ENCODE measurements at regions not wholly inside any gene's neighbourhood (a gene's known extent, or its start where the extent isn't known, plus 50 kb on each side); places are given as distances from the start of the nearest gene placed in this dataset.
A peak's percentile ranks its signal among the peaks of the same experiment; 100 is the strongest.
"Not testable (repeated sequence)": the region's sequence is repeated elsewhere in the genome, so short reads cannot be mapped to it uniquely, and the experiment has no call there.

DNA sequence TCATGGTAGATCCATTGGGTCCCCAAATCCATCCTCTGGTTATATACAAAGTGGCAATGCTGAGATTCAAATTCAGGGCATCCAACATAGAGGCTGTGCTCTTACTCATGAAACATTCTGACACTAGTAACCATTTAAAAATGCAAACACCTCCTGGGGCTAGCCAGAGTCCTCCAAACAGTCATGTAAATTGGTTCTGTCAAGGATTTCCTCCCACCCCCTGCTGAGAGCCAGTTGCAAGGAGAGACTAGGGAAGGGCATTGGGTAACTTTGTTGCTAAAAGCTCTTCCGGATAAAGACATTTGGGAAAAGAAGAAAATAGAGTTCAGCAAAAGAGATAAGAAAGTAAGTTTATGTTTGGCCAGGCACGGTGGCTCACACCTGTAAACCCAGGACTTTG is 58.3 kb downstream of the ART5 start:
- DNase-seq, result not testable (repeated sequence)

DNA sequence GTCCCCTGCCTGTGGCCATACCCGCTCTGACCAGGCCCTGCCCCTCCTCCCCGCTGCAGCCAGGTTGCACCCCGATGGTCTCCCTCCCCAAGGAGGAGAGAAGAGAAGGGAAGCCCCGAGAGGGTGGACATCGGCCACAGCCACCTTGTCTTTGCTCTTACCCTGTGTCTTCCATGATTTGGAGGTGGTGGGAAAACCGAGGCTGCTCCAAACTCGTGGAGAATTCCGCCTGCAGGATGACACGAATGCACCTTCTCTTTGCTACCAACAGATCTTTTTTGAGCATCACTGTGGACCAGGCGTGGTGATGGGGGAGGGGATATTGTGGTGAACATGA is 60.4 kb downstream of the ART5 start:
- not testable (repeated sequence) for DNase-seq

DNA sequence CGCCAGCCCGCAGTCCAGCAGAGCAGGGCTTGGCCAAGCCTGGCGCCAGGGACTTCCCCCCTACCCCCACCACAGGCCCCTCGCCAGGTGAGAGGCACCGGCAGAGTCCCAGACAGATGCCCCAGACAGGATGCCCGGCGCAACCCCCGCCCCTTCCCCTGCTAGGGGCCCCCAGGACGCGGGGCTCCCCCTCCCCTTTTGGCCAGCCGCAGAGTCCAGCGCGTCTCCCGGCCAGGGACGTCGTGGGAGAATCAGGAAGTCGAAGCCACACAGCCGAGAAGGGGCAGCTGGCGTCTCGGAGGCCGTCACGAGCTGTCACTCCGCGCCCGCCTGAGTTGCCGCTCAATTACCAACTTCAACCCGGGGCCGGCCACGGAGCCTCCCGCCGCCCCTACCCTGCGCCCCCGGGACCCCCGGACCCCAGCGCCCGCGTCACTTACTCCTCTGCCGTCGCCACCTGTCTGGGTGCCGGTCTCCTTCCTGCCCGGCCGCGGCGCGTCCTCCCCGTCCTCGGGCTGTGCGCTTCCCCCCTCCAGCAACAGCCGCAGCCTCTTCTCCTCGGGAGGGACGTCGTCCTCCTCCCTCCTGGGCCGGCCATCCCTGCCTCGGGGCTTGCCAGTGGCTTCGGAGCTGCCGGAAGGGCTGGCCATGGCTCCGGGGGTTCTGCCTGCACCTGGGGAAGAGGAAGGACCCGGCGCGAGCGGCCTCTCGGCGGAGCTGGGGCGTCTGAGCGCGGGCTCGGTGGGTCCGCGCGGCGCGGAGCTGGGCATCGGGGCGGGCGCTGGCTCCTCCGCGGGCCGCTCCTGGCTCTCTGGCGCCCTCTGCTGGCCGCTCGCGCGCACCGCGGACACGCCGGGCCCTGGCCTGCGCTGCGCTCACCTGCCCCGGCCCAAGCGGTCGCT is 61.1 kb downstream of the ART5 start:
- DNase-seq, result peak; percentile 81

DNA sequence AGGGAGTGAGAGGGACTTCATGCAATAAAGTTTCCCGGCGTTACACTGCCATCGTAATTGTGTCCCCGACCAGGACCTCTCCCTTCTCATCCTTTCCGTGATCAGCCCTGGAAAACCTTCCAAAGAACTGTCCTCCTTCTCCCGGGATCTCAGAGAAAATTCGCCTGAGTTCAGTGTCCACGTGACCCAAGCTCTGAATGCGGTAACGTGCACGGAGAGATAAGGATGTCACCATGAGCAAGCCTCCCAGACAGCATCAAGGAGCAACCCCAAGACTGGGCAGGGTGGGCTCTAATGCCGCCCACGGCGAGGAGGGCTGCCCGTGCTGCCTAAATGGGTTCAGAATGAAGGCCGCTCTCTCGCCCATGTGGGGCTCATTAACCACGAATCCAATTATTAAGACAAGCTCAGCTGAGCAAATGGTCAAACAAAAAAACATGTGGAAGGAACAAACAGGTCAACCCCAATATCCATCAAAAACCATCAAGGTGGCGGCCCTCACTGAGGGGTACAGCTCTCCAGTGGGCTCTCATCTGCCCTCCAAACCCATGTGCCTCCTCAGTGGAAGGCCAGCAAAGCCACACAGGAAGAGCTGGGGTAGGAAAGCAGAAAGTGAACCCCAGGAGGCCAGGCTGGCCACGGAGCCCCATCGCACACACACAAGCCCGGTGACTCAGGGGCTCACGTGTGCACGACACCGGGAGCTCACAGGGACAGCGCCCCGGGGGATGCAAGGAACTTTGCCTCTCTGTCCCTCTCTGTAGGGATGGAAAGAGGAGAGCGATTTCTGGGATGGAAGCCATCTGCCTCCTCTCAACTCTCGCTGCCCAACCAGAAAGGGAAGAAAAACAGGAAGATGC is 62.0 kb downstream of the ART5 start:
- DNase-seq, result peak; percentile 13

DNA sequence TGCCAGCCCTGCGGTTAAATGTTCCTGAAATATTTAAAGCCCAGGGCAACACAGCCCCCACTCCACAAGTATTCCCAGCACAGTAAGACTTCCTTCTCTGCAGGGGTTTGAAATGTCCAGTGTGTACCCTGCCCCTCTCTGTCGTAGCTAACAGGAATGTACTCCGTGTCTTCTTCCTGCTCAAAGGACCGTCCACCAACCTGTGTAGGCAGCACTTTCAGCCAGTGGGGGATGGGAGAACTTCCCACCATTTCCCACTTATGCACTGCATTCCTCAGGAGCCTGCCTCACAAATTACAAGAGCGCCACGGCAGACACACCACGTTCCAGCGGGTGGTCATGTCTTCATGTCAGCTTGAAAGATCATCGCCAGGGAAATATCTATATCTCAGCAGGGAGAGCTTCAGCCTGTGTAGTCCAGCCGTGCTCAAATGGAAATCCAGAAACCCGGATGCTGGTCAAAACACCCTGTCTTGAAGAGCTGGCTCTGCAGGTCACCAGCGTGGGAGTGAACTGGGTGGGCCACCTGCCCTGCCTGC is 65.7 kb downstream of the ART5 start:
- DNase-seq, result peak; percentile 11

DNA sequence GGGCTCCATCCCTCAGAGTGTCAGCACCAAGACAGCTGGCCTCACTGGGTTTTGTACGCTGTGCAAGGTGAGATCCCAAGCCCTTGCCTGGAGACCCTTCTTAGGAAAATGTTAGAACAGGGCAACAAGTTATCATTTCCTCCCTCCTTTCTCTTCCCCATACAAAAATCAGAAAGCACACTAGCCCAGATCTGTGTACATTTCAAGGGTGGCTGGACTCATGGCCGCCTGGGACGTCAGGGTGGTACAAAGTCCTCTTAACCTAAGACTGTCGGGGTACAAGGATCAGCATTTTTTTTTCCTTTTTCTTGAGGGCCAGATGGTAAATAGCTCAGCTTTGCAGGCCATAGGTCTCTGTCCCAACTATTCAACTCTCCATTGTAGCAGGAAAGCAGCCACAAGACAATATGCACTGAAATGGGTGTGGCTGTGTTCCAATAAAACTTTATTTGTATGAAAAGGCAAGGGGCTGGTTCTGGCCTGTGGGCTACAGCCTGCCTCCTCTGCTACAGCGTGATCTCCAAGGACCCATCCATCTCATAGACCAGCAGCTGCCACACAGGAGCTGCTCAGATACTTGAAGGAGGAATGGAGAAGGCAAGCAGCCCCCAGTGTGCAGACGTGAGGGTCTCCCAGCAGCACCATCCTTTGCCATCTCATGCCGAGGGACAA is 68.7 kb downstream of the ART5 start:
- not testable (repeated sequence) for DNase-seq

DNA sequence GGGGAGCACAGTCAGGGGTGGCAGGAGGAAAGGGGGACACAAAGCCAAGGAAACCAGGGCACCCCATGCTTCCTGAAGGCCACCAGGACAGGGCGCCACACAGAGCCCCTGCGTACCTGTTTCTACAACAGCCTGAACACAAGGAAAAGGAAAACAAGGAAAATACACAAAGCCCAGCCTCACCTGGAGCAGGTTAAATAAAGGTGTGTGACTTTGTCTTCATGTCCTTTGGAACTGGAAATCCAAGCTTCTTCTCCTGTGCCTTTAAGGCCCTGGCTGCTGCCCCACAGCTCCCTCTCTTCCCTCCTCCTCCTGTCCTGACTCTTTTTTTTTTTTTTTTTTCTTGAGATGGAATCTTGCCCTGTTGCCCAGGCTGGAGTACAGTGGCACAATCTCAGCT is 70.0 kb downstream of the ART5 start:
- not testable (repeated sequence) for DNase-seq

DNA sequence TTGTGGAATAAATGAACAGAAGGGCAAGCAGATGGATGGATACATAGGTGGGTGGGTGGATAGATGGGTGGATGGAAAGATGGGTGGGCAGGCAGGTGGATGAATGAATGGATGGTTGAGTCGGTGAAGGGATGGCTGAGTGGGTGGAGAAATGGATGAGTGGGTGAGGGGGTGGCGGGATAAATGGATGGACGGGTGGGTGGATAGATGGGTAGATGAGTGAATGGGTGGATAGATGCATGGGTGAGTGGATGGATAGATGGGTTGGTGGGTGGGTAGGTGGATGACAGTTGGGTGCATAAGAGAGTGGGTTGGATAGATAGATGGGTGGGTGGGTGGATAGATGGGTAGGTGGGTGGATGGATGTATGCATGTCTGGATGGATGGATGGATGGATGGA is 76.0 kb downstream of the ART5 start:
- not testable (repeated sequence) for DNase-seq

DNA sequence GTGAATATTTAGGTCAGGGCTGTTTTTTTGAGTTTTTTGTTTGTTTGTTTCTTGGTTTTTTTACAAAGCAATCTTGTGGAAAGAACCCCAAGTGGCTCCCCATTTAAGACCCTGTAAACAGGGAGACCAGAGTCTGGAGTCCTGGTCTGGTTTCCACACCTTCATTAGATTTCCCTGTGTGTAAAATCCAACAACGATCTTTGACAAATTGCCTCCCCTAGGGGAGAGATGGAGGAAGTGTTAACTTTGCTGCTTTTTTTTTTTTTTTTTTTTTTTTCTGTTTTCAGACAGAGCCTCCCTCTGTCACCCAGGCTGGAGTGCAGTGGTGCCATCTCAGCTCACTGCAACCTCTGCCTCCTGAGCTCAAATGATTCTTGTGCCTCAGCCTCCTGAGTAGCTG is 77.4 kb downstream of the ART5 start:
- not testable (repeated sequence) for DNase-seq

DNA sequence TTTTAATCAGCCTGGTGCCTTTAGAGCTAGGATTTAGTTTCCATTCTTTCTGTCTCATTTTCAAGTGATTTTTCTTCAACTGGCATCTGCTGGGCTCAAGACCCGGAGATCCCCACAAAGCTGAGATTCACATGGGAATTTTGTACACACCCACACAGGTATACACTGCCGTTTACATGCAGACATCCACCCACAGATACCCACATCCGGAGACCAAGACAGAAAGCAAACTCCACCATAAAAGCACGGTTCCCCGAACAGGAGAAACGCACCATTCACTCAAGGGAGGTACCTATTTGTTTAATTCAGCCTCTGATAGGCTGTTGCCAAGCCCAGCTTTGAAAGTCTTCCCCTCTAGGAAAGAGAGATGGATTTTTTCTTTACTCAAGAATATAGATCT is 87.2 kb downstream of the ART5 start:
- not testable (repeated sequence) for DNase-seq

DNA sequence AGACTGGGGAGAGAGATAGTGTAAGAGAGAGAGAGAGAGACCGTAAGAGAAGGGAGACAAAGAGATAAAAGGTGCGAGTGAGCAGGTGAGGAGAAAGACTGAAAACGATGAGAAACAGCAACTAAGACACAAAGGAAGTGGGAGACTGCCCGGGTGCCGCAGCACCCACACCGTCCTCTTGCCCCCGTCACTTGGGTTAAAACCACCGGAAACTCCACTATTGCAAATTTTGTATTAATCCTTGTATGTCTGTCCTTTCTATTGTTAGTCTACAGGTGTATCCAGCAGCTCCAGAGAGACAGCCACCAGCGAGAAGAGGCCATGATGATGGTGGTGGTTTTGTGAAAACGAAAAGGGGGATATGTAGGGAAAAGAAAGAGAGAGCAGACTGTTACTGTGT is 96.8 kb downstream of the ART5 start:
- DNase-seq, result not testable (repeated sequence)

DNA sequence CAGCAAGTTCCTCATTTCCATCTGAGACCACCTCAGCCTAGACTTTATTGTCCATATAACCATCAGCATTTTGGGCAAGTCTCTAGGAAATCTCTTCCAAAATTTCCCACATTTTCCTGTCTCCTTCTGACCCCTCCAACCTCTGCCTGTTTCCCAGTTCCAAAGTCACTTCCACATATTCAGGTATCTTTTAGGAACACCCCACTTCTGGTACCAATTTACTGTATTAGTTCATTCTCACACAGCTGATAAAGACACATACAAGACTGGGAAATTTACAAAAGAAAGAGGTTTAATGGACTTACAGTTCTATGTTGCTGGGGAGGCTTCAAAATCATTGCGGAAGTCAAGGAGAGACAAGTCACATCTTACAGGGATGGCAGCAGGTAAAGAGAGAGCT is 103.6 kb downstream of the ART5 start:
- not testable (repeated sequence) for DNase-seq

DNA sequence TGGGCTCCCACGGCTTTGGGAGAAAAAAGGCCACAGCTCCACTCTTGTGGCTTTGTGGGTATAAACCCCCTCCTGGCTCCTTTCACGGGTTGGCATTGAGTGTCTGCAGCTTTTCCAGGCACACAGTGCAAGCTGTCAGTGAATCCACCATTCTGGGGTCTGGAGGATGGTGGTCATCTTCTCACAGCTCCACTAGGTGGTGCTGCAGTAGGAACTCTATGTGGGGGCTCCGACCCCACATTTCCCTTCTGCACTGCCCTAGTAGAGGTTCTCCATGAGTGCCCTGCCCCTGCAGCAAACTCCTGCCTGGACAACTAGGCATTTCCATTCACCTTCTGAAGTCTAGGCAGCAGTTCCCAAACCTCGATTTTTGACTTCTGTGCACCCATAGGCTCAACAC is 104.5 kb downstream of the ART5 start:
- not testable (repeated sequence) for DNase-seq

DNA sequence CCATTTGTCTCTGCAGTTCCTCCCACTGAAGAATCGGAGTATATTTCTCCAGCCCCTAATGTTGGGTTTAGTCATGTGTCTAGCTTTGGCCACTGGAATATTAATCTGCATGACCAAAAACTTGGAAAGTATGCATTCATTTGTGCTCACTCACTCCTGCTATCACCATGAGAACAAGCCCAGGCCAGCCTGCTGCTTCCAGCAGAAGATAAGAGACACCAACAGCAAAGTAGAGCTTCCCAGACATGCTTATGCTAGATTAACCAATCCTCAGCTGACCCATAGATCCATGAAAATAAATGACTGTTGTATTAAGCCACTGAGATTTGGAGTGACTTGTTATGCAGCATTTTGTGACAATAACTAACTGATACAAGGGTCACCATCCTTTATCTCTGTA is 108.8 kb downstream of the ART5 start:
- not testable (repeated sequence) for DNase-seq

DNA sequence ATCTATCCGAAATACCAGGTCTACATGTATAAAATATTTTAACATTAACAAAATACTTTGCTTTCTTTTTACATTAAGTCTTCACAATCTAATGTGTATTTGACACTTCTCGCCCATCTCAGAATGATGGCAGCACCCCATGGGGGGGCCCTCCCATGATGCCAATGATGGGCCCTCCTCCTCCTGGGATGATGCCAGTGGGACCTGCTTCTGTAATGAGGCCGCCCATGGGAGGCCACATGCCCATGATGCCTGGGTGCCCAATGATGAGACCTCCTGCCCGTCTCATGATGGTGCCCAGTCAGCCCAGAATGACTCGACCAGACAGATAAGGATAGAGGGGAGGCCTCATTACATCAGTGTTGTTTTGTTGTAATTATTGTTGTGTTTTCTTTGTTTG is 110.5 kb downstream of the ART5 start:
- not testable (repeated sequence) for DNase-seq

DNA sequence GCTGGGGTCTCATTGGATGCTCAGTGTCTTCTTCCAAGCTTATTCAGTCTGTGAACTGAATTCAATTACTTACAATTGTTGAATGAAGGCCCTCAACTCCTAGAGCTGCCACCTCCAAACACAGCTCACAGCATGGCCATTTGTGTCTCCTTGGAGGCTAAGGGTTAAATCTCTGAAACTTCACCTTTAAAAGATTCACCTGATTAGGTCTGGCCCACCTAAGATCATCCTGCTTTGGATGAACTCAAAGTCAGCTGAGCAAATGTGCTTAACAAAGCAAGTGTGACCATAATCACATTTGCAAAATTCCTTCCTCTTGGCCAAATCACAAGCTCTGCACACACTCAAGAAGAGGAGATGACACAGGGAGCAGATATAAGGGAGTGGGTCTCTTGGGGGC is 118.2 kb downstream of the ART5 start:
- DNase-seq, result not testable (repeated sequence)

DNA sequence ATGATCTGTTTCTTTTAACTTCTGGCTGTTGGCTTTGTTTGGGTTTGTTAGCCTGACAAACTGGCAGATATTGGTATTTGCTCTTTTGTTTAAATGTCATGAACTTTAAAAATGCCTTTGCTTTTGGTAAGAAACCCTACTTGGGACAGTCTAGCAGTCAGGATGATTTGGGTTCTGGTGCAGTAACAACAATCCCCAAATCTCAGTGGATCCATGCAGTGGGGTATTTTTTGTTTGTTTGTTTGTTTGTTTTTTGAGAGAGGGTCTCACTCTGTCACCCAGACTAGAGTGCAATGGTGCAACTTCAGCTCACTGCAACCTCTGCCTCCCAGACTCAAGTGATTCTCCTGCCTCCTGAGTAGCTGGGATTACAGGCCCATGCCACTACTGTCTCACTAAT is 120.9 kb downstream of the ART5 start:
- not testable (repeated sequence) for DNase-seq

DNA sequence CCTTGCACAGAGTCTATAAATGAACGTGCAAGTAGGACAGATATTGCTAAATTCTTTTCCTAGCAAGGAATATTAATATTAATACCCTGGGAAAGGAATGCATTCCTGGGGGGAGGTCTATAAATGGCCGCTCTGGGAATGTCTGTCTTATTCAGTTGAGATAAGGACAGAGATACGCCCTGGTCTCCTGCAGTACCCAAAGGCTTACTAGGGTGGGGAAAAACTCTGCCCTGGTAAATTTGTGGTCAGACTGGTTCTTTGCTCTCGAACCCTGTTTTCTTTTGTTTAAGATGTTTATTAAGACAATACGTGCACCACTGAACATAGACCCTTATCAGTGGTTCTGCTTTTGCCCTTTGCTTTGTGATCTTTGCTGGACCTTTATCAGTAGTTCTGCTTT is 122.0 kb downstream of the ART5 start:
- not testable (repeated sequence) for DNase-seq

DNA sequence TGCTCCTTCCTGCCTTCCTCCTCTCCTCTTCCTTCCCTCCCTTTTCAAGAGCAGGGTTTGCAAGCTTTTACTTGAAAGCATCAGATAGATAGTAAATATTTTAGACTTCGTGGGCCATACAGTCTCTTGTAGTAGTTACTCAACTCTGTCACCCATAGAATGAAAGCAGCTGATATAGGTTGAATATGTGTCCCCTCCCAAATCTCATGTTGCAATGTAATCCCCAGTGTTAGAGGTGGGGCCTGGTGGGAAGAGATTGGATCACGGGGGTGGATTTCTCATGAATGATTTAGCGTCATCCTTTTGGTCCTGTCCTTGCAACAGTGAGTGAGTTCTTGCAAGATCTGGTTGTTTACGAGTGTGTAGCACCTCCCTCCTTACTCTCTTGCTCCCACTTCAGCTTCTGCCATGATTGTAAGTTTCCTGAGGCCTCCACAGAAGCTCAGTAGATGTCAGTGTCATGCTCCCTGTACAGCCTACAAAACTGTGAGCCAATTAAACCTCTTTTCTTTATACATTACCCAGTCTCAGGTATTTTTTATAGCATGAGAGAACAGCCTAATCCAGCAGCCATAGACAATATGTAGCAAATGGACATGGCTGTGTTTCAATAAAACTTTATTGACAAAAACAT is 124.7 kb downstream of the ART5 start:
- DNase-seq, result not testable (repeated sequence)

DNA sequence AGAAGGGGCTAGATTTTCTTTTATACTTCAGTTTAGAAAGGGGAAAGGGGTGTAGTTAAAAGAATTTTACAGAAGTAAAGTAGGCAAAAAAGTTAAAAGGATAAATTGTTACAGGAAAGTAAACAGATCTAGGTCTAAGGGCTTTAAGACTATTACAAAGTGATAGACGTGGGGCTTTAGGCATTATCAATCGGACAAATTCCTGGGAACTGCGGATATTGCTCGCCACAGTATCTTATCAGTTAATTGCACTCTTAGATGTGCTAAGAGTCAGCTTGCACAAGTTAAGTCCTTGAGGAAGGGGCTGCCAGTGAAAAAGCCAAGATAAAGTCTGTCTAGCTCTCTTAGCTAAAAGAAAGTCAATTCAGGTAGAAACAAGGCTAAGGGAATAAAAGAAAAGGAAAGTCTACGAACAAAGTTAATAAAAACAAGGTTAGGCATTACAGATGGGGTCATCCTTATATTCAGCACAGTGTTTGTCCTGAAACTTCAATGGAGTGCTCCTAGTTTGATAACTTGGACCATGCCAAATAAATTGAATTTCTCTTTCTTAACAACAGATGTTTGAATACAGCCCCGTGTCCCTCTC is 125.4 kb downstream of the ART5 start:
- DNase-seq, result not testable (repeated sequence)

DNA sequence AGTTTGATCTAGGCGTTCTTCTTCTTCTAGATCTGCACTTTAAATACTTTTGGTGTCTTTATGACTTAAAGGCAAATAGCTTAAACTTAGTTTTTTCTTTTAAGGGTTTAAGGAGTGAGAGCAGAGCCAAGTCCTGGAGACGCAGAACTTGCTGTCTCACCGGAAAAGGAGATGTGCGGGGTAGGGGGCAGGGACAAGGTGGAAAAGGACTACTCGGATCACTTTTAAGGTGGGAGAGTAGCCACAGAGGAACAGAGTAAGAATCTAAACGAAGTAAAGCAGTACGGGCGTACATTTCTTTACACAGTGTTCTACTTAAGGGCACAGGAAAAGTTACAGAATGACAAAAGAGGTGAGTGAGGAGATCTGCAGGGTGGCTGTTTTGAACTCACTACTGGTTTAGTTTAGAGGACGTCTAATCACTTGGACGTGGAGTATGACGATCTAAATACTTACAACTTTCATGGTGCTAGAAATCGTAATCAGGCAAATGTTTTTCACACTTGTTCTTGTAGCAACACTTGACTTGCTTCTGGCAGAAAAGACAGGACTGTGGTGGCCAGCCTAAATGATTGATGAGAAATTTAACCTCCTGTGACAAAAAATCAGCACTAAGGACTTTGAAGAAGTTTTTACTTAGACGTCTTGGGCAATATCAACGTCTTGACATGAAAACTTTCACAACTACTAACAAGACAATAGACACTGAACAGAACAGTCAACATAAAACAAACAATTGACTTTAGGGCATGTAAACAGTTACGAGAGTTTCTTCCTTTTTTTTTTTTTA is 127.0 kb downstream of the ART5 start:
- DNase-seq, result not testable (repeated sequence)
